ENCODE measurements at regions not wholly inside any gene's neighbourhood (a gene's known extent, or its start where the extent isn't known, plus 50 kb on each side); places are given as distances from the start of the nearest gene placed in this dataset.

DNA sequence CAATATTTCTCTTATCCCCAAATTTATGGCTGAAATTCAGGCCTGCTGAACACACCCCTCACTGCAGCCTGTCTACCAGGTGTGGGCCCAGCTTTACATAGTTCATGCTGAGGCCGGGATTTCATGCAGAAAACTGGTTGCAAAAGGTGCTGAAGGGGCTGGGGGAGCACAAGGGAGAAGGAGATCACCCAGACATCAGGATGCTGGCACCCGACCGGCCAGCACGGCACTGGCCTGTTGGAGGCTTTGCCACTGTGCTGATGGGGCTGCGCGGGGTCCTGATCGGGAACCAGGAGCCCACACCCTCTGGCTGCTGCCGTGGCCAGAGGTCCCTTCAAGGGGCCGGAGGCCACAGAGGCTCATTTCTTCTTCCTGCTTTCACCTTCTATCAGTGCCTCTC lies 177.9 kb upstream of the C2CD4B start:
- DNase-seq (ENCODE audit: extremely low spot score, unreplicated experiment), result peak; percentile 71
- Mint-ChIP-seq H3K36me3 (ENCODE audit: unreplicated experiment) (no peaks in the 10 kb centered on the region), H3K27me3 (ENCODE audit: unreplicated experiment) (peaks cover 9% of the 10 kb centered on the region), H3K4me1 (ENCODE audit: unreplicated experiment) (no peaks in the 10 kb centered on the region), H3K27ac (ENCODE audit: unreplicated experiment) (no peak overlapping the region), H3K4me3 (ENCODE audit: unreplicated experiment) (no peak overlapping the region), H3K9me3 (ENCODE audit: unreplicated experiment) (no peaks in the 10 kb centered on the region)
- TF ChIP-seq, protein P1, sequence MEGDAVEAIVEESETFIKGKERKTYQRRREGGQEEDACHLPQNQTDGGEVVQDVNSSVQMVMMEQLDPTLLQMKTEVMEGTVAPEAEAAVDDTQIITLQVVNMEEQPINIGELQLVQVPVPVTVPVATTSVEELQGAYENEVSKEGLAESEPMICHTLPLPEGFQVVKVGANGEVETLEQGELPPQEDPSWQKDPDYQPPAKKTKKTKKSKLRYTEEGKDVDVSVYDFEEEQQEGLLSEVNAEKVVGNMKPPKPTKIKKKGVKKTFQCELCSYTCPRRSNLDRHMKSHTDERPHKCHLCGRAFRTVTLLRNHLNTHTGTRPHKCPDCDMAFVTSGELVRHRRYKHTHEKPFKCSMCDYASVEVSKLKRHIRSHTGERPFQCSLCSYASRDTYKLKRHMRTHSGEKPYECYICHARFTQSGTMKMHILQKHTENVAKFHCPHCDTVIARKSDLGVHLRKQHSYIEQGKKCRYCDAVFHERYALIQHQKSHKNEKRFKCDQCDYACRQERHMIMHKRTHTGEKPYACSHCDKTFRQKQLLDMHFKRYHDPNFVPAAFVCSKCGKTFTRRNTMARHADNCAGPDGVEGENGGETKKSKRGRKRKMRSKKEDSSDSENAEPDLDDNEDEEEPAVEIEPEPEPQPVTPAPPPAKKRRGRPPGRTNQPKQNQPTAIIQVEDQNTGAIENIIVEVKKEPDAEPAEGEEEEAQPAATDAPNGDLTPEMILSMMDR (IDR thresholded peaks at IDR 0.05), result no peak

DNA sequence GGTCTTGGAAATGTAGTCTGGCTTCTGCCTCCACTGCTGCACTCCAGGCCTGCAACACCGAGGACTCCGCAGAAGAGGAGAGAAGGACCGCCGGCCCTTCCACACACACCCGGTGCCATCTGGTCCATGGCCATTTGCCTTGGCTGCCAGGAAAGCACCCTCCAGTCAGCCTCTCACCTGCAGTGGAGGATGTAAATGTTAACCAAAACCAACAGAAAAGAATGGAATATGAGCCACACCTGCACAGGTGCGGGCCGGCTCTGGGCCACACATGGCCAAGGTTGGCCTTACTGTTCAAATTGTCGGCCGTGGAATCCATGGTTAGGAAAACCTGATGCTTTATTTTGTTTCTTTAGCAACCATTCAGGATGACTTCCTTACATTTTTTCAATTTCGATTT lies 178.3 kb upstream of the C2CD4B start:
- no peak for DNase-seq (ENCODE audit: extremely low spot score, unreplicated experiment)
- no peak overlapping the region for H3K4me3 Mint-ChIP-seq (ENCODE audit: unreplicated experiment)
- H3K4me1 Mint-ChIP-seq (ENCODE audit: unreplicated experiment), result no peaks in the 10 kb centered on the region
- TF ChIP-seq, protein P1 (IDR thresholded peaks at IDR 0.05), result no peak
- H3K36me3 Mint-ChIP-seq (ENCODE audit: unreplicated experiment), result no peaks in the 10 kb centered on the region
- H3K27ac Mint-ChIP-seq (ENCODE audit: unreplicated experiment), result no peak overlapping the region
- H3K27me3 Mint-ChIP-seq (ENCODE audit: unreplicated experiment), result peaks cover 9% of the 10 kb centered on the region
- no peaks in the 10 kb centered on the region for H3K9me3 Mint-ChIP-seq (ENCODE audit: unreplicated experiment)

DNA sequence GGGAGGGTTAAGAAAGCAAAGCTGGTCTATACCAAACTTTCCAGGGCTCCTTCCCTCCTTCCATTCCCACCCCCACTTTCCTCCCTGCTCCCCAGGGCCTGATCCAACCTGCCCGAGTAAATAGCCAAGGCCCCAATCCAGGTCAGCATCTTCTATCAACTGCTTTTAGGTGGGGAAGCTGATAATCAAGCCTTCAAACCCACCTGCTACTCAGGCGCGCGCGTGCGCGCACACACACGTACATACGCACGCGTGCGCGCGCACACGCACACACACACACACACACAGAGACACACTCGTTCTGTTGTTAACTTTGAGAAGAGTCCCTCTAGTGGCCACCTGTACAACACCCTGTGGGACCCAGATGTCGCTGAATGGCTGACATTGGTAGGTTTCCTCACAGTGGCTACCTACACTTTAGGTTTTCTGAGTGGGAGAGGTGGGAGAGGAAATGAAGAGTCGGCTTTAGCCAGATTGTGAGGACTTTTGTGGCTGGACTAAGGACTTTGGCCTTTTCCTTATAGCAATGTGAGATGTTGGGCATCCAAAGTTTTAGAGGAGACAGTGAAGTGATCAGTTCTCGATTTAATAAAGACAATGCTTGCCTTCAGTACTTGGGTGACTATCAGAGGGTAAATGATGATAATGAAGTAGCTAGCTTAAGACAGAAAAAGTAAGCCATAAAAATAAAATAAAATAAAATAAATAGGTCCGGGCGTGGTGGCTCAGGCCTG lies 179.9 kb upstream of the C2CD4B start:
- TF ChIP-seq, protein P1 (IDR thresholded peaks at IDR 0.05), result peak; percentile 53
- Mint-ChIP-seq H3K9me3 (ENCODE audit: unreplicated experiment) (no peaks in the 10 kb centered on the region), H3K27me3 (ENCODE audit: unreplicated experiment) (peaks cover 6% of the 10 kb centered on the region), H3K36me3 (ENCODE audit: unreplicated experiment) (no peaks in the 10 kb centered on the region), H3K27ac (ENCODE audit: unreplicated experiment) (no peak overlapping the region), H3K4me3 (ENCODE audit: unreplicated experiment) (no peak overlapping the region), H3K4me1 (ENCODE audit: unreplicated experiment) (no peaks in the 10 kb centered on the region)
- peak; percentile 53 for DNase-seq (ENCODE audit: extremely low spot score, unreplicated experiment)

DNA sequence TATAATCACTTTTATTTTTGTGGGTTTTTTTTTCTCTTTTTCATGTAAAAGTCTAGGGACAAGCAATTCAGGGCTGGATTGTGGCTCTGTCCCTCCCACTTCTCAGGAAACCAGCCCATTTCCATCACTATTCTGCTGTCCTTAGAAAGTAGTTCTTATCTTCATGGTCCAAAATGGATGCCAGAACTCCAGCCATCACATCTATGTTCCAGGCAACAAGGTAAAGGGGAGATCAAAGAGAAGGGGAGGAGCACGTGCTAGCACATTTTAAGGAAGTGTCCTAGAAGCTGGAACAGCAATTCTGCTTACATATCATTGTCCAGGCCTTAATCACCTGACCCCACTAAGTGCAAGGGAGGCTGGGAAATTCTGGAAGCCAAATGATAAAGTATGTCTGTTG lies 181.1 kb upstream of the C2CD4B start:
- no peak for DNase-seq (ENCODE audit: extremely low spot score, unreplicated experiment)
- Mint-ChIP-seq H3K27me3 (ENCODE audit: unreplicated experiment) (peaks cover 6% of the 10 kb centered on the region), H3K36me3 (ENCODE audit: unreplicated experiment) (no peaks in the 10 kb centered on the region), H3K4me1 (ENCODE audit: unreplicated experiment) (no peaks in the 10 kb centered on the region), H3K27ac (ENCODE audit: unreplicated experiment) (no peak overlapping the region), H3K4me3 (ENCODE audit: unreplicated experiment) (no peak overlapping the region), H3K9me3 (ENCODE audit: unreplicated experiment) (no peaks in the 10 kb centered on the region)
- TF ChIP-seq, protein P1 (IDR thresholded peaks at IDR 0.05), result no peak

DNA sequence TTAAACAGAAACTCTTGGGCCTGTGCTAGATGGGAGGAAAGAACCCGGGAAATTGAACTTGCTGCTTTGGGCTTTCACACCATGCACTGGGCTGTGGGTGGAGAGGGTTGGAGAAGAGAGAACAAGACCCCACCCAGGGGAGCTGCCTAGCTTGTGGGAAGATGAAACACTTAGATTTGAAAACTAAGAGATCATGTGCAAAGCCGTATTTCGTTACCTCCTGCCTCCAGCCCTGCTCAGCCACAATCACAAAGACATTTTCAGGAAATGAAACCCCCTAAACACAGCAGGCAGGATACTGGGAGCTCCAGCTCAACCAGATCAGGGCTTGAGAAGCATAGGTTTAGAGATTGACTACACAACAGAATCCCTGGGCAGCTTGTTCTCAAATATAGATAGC lies 183.0 kb upstream of the C2CD4B start:
- H3K4me3 Mint-ChIP-seq (ENCODE audit: unreplicated experiment), result no peak overlapping the region
- H3K27me3 Mint-ChIP-seq (ENCODE audit: unreplicated experiment), result peaks cover 9% of the 10 kb centered on the region
- no peak for DNase-seq (ENCODE audit: extremely low spot score, unreplicated experiment)
- no peaks in the 10 kb centered on the region for H3K9me3 Mint-ChIP-seq (ENCODE audit: unreplicated experiment)
- H3K27ac Mint-ChIP-seq (ENCODE audit: unreplicated experiment), result no peak overlapping the region
- TF ChIP-seq, protein P1 (IDR thresholded peaks at IDR 0.05), result no peak
- no peaks in the 10 kb centered on the region for H3K36me3 Mint-ChIP-seq (ENCODE audit: unreplicated experiment)
- no peaks in the 10 kb centered on the region for H3K4me1 Mint-ChIP-seq (ENCODE audit: unreplicated experiment)

Measured in osteocyte (in vitro differentiated cells).